Fibroblast of villous mesenchyme (primary cell): ENCODE measurements at regions not wholly inside any gene's neighbourhood (a gene's known extent, or its start where the extent isn't known, plus 50 kb on each side); places are given as distances from the start of the nearest gene placed in this dataset.
A peak's percentile ranks its signal among the peaks of the same experiment; 100 is the strongest.

Source experiments
- DNase-seq: peaks from one replicate; pipeline ENCODE4 v3.0.0-alpha.2; 2010; ENCODE audit warnings: low read depth
- H3K4me3 ChIP-seq: 2 replicates; pipeline ENCODE4 v1.5.1; 2011; ENCODE audit warnings: low read depth, mild to moderate bottlenecking, low read length
- CTCF ChIP-seq: IDR thresholded peaks from 2 replicates; pipeline ENCODE4 v1.5.1; 2012; ENCODE audit warnings: low read depth, mild to moderate bottlenecking, low read length; ENCODE audit not compliant: insufficient read depth

- DNase-seq, result no peak
- no peak for TF ChIP-seq CTCF
- H3K4me3 ChIP-seq, result no peak overlapping the region
Measured at GRCh38 chr4:132991111-132991510, 158.0 kb upstream of the PCDH10 start.

- H3K4me3 ChIP-seq, result no peak overlapping the region
- no peak for TF ChIP-seq CTCF
Measured at GRCh38 chr4:132992686-132993085, 156.4 kb upstream of the PCDH10 start.

GRCh38 chr4:132998585-132999230 is 150.4 kb upstream of the PCDH10 start:
- H3K4me3 ChIP-seq, result no peak overlapping the region
- TF ChIP-seq CTCF, result no peak
- no peak for DNase-seq

More at GRCh38 chr4:132992686-132993085, 156.4 kb upstream of the PCDH10 start:
- DNase-seq, result no peak

- TF ChIP-seq CTCF, result no peak
- H3K4me3 ChIP-seq, result no peak overlapping the region
- peak; percentile 7 for DNase-seq
Measured at GRCh38 chr4:133000012-133000411, 149.1 kb upstream of the PCDH10 start.

- DNase-seq, result no peak
- H3K4me3 ChIP-seq, result no peak overlapping the region
- no peak for TF ChIP-seq CTCF
Measured at GRCh38 chr4:133003169-133003568, 145.9 kb upstream of the PCDH10 start.

GRCh38 chr4:133014473-133015135 is 134.5 kb upstream of the PCDH10 start:
- H3K4me3 ChIP-seq, result no peak overlapping the region
- no peak for DNase-seq
- TF ChIP-seq CTCF, result no peak
